ENCODE measurements at regions not wholly inside any gene's neighbourhood (a gene's known extent, or its start where the extent isn't known, plus 50 kb on each side); places are given as distances from the start of the nearest gene placed in this dataset.

- TF ChIP-seq RERE (CRISPR knock-in tag; IDR thresholded peaks at IDR 0.05; ENCODE audit: low read depth) = no peak
- no peak for TF ChIP-seq ETV6 (CRISPR knock-in tag; conservative IDR thresholded peaks at IDR 0.05)
- TF ChIP-seq STAT6 (CRISPR knock-in tag; IDR thresholded peaks at IDR 0.05; ENCODE audit: borderline replicate concordance) = no peak
- no peak for TF ChIP-seq ELF1 (CRISPR knock-in tag; IDR thresholded peaks at IDR 0.05)
- peak; percentile 59 to 68 for TF ChIP-seq MAFK (conservative IDR thresholded peaks at IDR 0.05 in 1 of 2, IDR thresholded peaks at IDR 0.05 in 1 of 2; ENCODE audit: low read length in 2 of 2)
- TF ChIP-seq ELF3 (CRISPR knock-in tag; IDR thresholded peaks at IDR 0.05) = no peak
- TF ChIP-seq ZNF652 (CRISPR knock-in tag; IDR thresholded peaks at IDR 0.05; ENCODE audit: borderline replicate concordance, low read depth) = no peak
These were observed 65.8 kb upstream of the SHISA2 start (continued) for GRCh38 chr13:26117620-26118019.
